ENCODE measurements at regions not wholly inside any gene's neighbourhood (a gene's known extent, or its start where the extent isn't known, plus 50 kb on each side); places are given as distances from the start of the nearest gene placed in this dataset.
"Not testable (repeated sequence)": the region's sequence is repeated elsewhere in the genome, so short reads cannot be mapped to it uniquely, and the experiment has no call there.

DNA sequence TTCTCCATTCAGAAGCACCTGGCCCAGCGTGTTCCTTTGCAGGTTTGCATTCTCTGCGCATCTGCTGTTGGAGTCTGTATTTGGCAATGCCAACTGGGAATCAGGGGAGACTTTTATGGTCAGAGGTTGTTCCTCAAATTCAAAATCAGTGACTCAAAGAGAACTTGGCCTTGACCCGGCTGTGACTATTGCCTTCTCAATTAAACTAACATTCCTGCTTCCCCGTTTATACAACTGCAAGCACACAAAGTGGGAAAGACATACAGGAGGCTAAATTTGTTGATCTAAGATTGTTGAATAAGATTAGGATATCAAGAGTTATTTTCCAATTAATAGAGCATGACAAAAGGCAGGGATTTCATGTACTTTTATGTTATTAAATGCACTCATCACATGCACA, 402.4 kb upstream of the IRX2 start:
- no peak for DNase-seq (ENCODE audit: low read depth in 1 of 2, low spot score in 1 of 2)
- no peak for TF ChIP-seq JUND (IDR thresholded peaks at IDR 0.05; ENCODE audit: low read depth)
- in situ Hi-C loops (cut with HindIII; ENCODE audit: low pct_unique_long_range_greater_than_20kb, low sequenced_read_pairs): no loop called here

DNA sequence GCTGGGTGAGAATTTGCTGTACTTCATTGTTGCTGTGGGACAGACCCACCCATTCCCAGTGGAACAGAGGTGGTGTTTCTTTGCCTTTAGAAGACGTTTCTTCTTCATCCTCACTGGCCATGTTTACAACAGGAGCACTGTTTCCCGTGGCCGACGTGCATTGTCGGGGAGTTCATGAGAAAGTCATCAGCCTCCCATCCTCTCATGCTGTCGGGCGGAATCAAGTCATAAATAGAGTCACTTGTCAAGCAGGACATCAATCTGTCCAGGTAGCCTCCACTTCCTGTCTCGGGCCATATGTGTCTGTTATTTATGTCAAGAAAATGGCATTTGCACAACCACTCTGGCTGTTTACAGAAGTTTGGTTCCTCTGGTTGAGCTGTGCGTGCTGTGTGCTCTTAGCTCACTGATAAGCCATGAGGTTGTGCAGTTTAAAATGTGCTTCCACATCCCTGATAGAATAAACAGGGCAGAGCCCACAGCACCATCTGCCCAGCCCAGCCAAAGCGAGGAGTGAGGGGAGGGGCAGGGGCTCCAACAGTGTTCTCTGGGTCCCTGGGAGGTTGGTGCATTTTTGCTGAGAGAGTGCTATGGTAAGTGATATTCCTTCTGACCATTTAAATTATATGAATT, 401.9 kb upstream of the IRX2 start:
- TF ChIP-seq JUND (IDR thresholded peaks at IDR 0.05; ENCODE audit: low read depth): no peak
- DNase-seq (ENCODE audit: low read depth in 1 of 2, low spot score in 1 of 2): no peak
- in situ Hi-C loops (cut with HindIII; ENCODE audit: low pct_unique_long_range_greater_than_20kb, low sequenced_read_pairs): no loop called here

DNA sequence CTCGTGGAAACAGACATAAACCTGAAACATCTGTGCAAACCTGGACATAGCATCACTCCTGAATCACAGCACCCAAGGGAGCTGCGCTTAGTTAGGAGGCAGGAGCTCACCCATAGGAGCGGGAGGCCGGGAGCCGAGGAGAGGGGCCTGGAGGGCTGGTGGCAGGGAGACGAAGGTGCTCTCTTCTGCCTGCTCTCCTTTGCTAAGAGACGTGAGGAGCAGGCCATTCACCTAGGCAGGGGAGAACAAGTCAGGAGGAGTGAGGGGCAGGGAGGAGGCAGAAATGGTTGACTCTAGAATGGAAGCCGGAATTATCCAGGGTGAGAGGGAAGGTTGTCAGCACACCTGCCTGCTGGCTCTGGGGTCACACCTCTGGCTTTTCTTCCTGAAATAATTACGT, 398.4 kb upstream of the IRX2 start:
- in situ Hi-C loops (cut with HindIII; ENCODE audit: low pct_unique_long_range_greater_than_20kb, low sequenced_read_pairs): no loop called here
- DNase-seq (ENCODE audit: low read depth in 1 of 2, low spot score in 1 of 2): no peak
- TF ChIP-seq JUND (IDR thresholded peaks at IDR 0.05; ENCODE audit: low read depth): no peak

DNA sequence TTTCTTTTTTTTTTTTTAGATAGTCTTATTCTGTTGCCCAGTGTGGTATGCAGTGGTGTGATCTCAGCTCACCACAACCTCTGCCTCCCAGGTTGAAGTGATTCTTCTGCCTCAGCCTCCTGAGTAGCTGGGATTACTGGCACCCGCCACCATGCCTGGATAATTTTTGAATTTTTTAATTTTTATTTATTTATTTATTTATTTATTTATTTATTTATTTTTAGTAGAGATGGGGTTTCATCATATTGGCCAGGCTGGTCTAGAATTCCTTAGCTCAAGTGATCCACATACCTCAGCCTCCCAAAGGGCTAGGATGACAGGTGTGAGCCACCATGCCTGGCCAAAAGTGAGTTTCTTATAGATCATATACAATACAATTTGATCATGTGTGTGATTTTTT, 395.9 kb upstream of the IRX2 start:
- in situ Hi-C loops (cut with HindIII; ENCODE audit: low pct_unique_long_range_greater_than_20kb, low sequenced_read_pairs); DNase-seq (ENCODE audit: low read depth in 1 of 2, low spot score in 1 of 2): not testable (repeated sequence)

DNA sequence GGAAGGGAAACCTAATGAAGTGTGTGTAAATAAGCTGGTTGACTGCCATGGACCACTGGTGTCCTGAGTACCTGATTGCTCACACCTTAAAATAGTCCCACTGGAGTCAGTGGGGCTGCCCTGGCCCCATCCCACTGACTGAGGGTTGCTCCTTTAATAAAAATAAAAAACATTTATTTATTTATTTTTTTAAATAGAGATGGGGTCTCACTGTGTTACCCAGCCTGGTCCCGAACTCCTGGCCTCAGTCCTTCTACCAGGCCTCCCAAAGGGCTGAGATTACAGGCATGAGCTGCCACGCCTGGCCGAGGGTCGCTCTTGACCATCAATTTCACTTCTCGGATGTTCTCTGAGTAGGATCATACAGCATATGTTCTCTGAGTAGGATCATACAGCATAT, 394.2 kb upstream of the IRX2 start:
- DNase-seq (ENCODE audit: low read depth in 1 of 2, low spot score in 1 of 2): no peak
- TF ChIP-seq JUND (IDR thresholded peaks at IDR 0.05; ENCODE audit: low read depth): no peak
- in situ Hi-C loops (cut with HindIII; ENCODE audit: low pct_unique_long_range_greater_than_20kb, low sequenced_read_pairs): no loop called here

DNA sequence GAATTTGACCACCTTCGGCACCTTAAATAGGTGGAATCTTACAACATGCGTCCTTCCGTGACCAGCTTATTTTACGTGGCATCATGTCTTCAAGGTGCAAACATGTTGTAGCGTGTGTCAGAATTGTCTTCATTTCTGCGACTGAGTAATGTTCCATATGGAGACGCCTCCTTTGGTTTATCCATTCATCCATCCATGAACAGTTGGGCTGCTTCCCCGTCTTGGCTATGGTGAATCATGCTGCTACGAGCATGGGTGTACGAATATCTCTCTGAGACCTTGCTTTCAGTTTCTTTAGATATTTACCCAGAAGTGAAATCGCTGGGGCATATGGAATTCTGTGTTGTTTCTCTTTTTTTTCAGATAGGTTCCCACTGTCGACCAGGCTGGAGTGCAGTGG, 391.9 kb upstream of the IRX2 start:
- in situ Hi-C loops (cut with HindIII; ENCODE audit: low pct_unique_long_range_greater_than_20kb, low sequenced_read_pairs): no loop called here
- DNase-seq (ENCODE audit: low read depth in 1 of 2, low spot score in 1 of 2): no peak
- no peak for TF ChIP-seq JUND (IDR thresholded peaks at IDR 0.05; ENCODE audit: low read depth)

DNA sequence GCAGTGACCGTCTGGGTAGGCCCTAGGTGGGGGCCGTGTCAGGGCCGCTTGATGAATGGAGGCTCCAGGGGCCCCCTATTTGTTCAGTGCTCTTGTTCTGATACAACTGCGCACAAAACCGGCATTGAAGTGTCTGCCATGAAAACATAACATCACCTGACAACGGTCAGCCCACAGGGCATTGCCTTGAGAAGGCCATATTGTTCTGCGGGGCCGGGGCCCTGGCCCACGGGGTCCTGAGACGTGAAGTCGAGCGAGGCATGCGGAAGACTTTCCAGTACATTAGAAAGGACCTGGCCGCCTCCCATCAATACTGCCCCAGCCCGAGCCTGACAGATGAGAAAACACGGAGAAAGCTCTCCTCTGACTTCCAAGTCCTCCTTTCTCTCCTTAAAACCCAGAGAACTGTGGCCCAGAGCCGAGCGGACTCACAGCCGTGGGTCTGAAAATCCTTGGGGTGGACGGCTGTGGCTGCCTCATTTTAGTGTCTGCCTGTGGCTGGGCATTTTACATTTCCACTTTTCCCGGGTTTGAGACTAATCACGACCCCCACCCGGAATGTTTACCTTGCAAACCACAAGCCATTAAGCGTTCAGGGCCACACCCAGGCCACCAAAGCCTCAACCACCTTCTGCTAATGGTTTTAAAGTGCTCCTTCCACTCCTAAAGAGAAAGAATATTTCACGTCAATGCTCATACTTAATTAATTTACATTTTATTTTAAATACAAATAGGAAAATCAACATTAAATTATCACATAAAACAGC, 391.0 kb upstream of the IRX2 start:
- no peak for DNase-seq (ENCODE audit: low read depth in 1 of 2, low spot score in 1 of 2)
- TF ChIP-seq JUND (IDR thresholded peaks at IDR 0.05; ENCODE audit: low read depth): no peak
- in situ Hi-C loops (cut with HindIII; ENCODE audit: low pct_unique_long_range_greater_than_20kb, low sequenced_read_pairs): no loop called here

DNA sequence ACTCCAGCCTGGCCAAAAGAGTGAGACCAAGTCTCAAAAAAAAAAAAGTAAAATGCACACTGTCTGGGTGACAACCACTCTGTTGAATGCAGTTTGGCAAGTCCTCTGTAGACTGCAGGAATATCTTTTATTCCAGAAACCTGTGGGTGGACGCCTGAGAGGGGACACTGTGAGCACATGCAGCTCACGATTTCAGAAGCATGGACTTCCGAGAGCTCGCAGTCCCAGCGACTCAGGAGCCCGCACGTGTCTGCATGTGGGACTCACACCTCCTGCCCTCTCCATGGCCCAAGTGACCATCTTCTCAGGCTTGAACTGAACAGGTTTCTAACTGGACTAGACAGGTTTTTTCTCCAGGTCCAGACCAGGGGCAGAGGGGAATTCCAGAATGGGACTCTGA, 388.6 kb upstream of the IRX2 start:
- no peak for DNase-seq (ENCODE audit: low read depth in 1 of 2, low spot score in 1 of 2)
- in situ Hi-C loops (cut with HindIII; ENCODE audit: low pct_unique_long_range_greater_than_20kb, low sequenced_read_pairs): no loop called here
- no peak for TF ChIP-seq JUND (IDR thresholded peaks at IDR 0.05; ENCODE audit: low read depth)

DNA sequence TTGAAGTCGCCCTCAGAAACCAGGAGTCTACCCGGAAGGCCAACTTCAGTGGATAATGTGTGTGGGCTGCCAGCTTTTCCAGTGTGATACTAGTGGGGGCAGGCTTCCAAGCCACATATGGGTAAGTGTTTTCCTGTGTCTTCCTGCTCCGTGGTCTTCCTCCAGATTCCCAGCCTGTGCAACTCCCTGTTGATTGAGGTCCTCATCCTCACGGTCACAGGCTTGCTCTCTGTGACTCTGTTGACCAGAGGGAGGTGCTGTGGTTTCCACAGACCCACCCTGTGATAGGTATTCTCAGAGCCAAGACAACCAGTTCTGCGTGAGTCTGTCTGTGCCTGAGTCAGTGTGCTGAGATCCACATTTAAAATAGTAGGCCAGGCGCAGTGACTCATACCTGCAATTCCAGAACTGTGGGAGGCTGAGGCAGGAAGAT, 388.0 kb upstream of the IRX2 start:
- no peak for TF ChIP-seq JUND (IDR thresholded peaks at IDR 0.05; ENCODE audit: low read depth)
- in situ Hi-C loops (cut with HindIII; ENCODE audit: low pct_unique_long_range_greater_than_20kb, low sequenced_read_pairs): no loop called here
- DNase-seq (ENCODE audit: low read depth in 1 of 2, low spot score in 1 of 2): no peak

DNA sequence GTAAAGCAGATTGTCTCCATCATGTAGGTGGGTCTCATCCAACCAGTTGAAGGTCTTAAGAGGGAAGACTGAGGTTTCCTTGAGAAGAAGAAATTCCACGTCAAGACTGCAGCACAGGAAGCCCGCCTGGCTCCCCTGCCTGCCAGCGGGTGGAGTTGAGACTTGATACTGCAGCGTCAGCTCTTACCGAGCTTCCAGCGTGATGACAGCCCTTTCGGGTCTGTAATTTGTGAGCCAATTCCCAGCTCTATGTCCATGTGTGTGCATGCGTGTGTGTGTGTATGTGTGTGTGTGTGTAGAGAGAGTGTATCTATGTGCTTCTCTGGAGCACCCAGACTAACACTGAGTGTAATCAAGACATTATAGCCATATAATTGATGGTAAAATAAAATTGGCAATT, 379.7 kb upstream of the IRX2 start:
- in situ Hi-C loops (cut with HindIII; ENCODE audit: low pct_unique_long_range_greater_than_20kb, low sequenced_read_pairs): no loop called here
- no peak for TF ChIP-seq JUND (IDR thresholded peaks at IDR 0.05; ENCODE audit: low read depth)
- DNase-seq (ENCODE audit: low read depth in 1 of 2, low spot score in 1 of 2): no peak

DNA sequence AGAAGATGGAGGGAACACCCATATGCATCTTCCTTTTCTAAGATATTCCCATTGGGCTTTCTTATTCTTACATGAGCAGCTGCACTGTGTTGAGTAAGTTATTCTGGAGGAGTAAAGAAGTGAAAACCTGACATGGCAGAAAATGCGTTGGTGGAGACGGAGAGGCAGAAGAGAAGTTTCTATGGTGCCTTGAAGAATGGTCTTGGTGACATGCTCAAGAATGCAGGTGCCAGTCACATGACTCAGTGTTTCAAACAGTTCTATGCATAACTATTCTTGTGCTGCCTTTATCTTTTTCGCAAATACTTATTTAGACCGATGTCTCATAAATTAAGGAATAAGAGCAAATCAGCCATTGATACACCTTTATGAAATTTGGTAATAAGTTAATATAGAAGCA, 377.8 kb upstream of the IRX2 start:
- in situ Hi-C loops (cut with HindIII; ENCODE audit: low pct_unique_long_range_greater_than_20kb, low sequenced_read_pairs): no loop called here
- TF ChIP-seq JUND (IDR thresholded peaks at IDR 0.05; ENCODE audit: low read depth): no peak
- DNase-seq (ENCODE audit: low read depth in 1 of 2, low spot score in 1 of 2): no peak

DNA sequence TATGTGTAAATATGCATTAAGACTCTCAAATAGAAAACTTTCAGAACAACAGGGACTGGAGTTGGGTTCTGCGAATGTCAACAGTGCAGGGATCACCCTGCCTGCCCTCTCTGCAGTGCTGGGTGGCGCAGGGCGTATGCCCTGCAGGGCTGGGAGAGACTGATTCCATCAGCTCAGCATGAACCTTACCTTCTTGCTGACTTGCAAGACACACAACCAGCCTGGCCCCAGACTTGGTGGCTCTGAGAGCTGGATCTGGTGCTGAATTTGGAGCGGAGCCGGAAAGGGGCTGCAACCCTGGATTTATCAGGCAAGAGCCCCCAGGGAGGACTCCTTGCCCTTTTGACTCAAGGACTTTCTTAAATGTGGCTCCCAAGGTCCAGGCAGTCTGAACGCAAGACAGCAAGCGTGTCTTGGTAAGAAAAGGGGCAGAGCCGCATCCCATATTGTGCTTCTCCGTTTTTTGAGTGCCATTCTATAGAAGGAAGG, 376.0 kb upstream of the IRX2 start:
- in situ Hi-C loops (cut with HindIII; ENCODE audit: low pct_unique_long_range_greater_than_20kb, low sequenced_read_pairs): no loop called here
- TF ChIP-seq JUND (IDR thresholded peaks at IDR 0.05; ENCODE audit: low read depth): no peak
- no peak for DNase-seq (ENCODE audit: low read depth in 1 of 2, low spot score in 1 of 2)

DNA sequence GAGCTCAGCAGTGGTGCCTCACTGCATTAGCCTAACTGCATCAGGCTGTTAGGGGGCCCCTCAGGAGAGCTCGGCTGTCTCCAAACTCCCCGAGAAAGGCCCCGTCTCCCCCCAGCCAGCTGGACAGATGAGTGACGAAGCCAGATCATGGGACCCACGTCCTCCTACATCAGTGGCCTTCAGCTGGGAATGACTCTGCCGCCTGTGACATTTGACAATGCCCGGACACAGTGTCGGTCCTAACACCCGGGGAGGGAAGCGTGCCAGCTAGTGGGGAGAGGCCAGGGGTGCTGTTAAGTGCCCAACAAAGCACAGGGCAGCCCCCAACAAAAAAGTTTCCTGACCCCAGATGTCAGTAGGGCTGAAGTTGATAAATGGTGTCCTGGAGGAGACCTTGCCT, 375.2 kb upstream of the IRX2 start:
- in situ Hi-C loops (cut with HindIII; ENCODE audit: low pct_unique_long_range_greater_than_20kb, low sequenced_read_pairs): no loop called here
- no peak for TF ChIP-seq JUND (IDR thresholded peaks at IDR 0.05; ENCODE audit: low read depth)
- no peak for DNase-seq (ENCODE audit: low read depth in 1 of 2, low spot score in 1 of 2)

DNA sequence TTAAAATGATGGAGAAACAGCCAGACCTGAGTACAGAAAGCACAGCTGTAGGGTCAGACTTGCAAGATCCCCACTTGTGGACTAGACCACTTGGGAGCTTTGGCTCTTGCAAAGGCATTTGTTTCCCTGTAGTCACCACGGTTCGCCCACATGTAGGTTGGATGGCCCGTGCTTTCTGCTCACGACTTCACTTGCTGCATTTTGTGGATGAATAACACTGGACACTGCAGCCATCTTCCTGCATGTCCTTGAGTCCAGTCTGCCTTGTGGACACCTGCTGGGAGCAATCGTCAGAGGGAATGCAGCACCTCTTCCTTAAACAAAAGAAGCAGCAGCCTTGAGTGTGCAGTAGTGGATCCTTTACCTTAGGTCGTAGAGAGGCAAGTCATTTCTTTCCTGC, 372.9 kb upstream of the IRX2 start:
- no peak for TF ChIP-seq JUND (IDR thresholded peaks at IDR 0.05; ENCODE audit: low read depth)
- no peak for DNase-seq (ENCODE audit: low read depth in 1 of 2, low spot score in 1 of 2)
- in situ Hi-C loops (cut with HindIII; ENCODE audit: low pct_unique_long_range_greater_than_20kb, low sequenced_read_pairs): no loop called here

Measured in T47D (cell line).